Ascending aorta (tissue), 2 donors: ENCODE measurements at regions not wholly inside any gene's neighbourhood (a gene's known extent, or its start where the extent isn't known, plus 50 kb on each side); places are given as distances from the start of the nearest gene placed in this dataset.

Source experiments
- DNase-seq, 2 donors: peaks; one replicate each; pipeline ENCODE4 v3.0.0-alpha.2; 2019; ENCODE audit warnings: low spot score in 2 of 2
- H3K27ac ChIP-seq, 2 donors: fragments of 200-600 bp; sonication (generic); one replicate each; pipeline ENCODE4 v1.5.1; 2016 to 2017; ENCODE audit warnings: mild to moderate bottlenecking in 1 of 2
- H3K27me3 ChIP-seq: fragments of 200-600 bp; sonication (generic); one replicate; pipeline ENCODE4 v1.5.1; 2017
- H3K36me3 ChIP-seq, 2 donors: fragments of 200-600 bp; sonication (generic); one replicate each; pipeline ENCODE4 v1.5.1; 2016
- H3K4me1 ChIP-seq, 2 donors: fragments of 200-600 bp; sonication (generic); one replicate each; pipeline ENCODE4 v1.5.1; 2016 to 2017; ENCODE audit warnings: mild to moderate bottlenecking in 1 of 2
- H3K4me3 ChIP-seq, 2 donors: fragments of 200-600 bp; sonication (generic); one replicate each; pipeline ENCODE4 v1.5.1; 2016 to 2017; ENCODE audit warnings: mild to moderate bottlenecking in 1 of 2
- H3K9me3 ChIP-seq, 2 donors: fragments of 200-600 bp; sonication (generic); one replicate each; pipeline ENCODE4 v1.5.1; 2016
- intact Hi-C: fragments of 100-400 bp; cut with DNase I; formaldehyde crosslinking; loops from one replicate; pipeline ENCODE4 v1.15.1; 2023
- TF ChIP-seq, protein P1 (sequence below), 3 experiments: fragments of 200-600 bp in 2 of 3; fragments of 450-650 bp in 1 of 3; sonication (generic) in 2 of 3; IDR thresholded peaks; one replicate each; pipeline ENCODE4 v1.5.1; 2016 to 2019; ENCODE audit warnings: antibody characterized with exemption in 3 of 3, mild to moderate bottlenecking in 1 of 3, moderate library complexity in 1 of 3

DNA sequence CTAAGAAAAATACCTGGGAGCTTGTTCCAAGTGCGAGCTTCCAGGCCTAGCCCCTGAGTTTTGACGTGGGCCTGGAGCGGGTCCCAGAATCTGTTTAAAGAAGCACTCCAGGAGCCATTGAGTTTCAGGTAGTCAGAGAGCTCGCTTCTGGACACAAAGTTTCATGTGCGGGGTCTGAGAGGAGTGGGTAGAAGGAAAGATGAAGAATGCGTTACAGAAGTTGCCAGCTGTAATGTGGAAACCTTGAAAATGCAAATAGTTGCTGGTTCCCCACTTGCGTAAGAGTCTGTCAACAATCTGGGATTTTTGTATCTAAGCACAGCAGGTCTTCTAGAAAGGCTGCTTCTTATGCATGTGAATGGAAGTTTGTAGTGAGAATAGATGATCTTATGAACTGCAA lies 77.5 kb upstream of the CLCN4 start:
- H3K27ac ChIP-seq: no peak overlapping the region
- peaks cover 0 to 13% of the 10 kb centered on the region in 2 donors for H3K36me3 ChIP-seq
- H3K4me3 ChIP-seq: no peak overlapping the region
- intact Hi-C loops: no loop called here
- H3K4me1 ChIP-seq: peaks cover 0 to 5% of the 10 kb centered on the region in 2 donors
- no peaks in the 10 kb centered on the region for H3K27me3 ChIP-seq
- no peaks in the 10 kb centered on the region for H3K9me3 ChIP-seq
- TF ChIP-seq, protein P1, sequence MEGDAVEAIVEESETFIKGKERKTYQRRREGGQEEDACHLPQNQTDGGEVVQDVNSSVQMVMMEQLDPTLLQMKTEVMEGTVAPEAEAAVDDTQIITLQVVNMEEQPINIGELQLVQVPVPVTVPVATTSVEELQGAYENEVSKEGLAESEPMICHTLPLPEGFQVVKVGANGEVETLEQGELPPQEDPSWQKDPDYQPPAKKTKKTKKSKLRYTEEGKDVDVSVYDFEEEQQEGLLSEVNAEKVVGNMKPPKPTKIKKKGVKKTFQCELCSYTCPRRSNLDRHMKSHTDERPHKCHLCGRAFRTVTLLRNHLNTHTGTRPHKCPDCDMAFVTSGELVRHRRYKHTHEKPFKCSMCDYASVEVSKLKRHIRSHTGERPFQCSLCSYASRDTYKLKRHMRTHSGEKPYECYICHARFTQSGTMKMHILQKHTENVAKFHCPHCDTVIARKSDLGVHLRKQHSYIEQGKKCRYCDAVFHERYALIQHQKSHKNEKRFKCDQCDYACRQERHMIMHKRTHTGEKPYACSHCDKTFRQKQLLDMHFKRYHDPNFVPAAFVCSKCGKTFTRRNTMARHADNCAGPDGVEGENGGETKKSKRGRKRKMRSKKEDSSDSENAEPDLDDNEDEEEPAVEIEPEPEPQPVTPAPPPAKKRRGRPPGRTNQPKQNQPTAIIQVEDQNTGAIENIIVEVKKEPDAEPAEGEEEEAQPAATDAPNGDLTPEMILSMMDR (IDR thresholded peaks at IDR 0.05): no peak
- DNase-seq: no peak

DNA sequence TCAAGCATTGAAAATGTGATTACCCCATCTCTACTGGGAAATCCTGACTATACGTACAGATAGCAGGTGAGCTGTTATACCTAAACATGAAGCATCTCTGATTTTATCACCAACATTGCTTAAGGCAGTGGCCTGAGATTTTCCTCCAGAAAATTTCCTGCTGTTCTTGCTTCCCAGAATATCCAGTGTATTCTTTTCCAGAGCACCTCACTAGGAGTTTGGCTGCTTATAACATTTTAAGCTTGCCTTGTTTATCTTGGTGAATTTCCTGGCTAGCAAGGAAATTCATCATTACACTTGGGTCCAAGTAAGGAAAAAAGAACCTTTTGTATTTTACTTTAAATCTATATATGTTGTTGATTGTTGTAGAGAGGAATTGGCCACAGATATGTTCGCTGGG lies 73.0 kb upstream of the CLCN4 start:
- Histone ChIP-seq H3K4me3 (peak overlapping the region in 1 of 2 donors; percentile 40), H3K27ac (peak overlapping the region; percentile 54 to 71), H3K36me3 (peaks cover 0 to 12% of the 10 kb centered on the region in 2 donors), H3K27me3 (no peaks in the 10 kb centered on the region), H3K9me3 (no peaks in the 10 kb centered on the region), H3K4me1 (peaks cover 0 to 11% of the 10 kb centered on the region in 2 donors)
- intact Hi-C loops: loop anchor here (2.0 kb wide), 1 partner anchor 21 kb away; no protein-coding TSS in a partner anchor
- TF ChIP-seq, protein P1 (IDR thresholded peaks at IDR 0.05): no peak
- DNase-seq: no peak

DNA sequence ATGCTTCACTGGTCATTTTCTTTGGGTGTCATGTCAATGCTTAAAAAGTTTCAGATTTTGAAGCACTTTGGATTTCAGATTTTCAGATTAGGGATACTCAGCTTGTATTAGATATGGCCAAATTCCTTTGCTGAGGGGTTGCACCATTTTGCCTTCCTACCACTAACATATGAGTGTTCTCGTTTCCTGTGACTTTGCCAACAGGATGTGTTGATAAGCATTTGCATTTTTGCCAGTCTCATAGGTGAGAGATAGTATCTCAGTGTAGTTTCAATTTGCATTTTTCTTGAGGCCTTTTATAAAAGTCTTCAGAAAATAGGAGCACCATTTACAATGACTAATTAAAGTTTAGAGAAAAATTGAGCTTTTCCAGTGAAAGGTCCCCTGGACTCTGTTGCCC lies 71.6 kb upstream of the CLCN4 start:
- TF ChIP-seq, protein P1 (IDR thresholded peaks at IDR 0.05): no peak
- Histone ChIP-seq H3K4me3 (no peak overlapping the region), H3K27ac (no peak overlapping the region), H3K27me3 (no peaks in the 10 kb centered on the region), H3K4me1 (peaks cover 0 to 11% of the 10 kb centered on the region in 2 donors), H3K36me3 (peaks cover 0 to 5% of the 10 kb centered on the region in 2 donors), H3K9me3 (no peaks in the 10 kb centered on the region)
- no peak for DNase-seq
- intact Hi-C loops: no loop called here

DNA sequence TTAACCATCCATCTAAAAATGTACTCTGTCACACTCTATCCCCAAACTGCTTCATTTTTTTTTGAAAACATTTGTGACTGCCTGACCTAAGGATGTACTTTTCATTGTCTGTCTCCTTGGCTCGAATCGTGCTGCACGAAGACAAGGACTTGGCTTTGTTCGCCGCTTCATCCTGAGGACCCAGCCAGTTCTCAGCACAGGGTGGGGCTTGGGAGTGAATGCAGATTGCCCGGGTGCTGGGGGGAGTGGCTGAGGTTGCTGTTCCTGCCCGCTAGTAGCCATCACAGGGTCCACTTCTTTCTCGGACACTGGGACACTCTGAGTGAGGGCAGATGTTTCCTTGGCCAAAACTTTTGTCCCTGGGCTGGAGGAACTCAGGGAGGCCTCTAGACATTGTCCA lies 70.1 kb upstream of the CLCN4 start:
- Histone ChIP-seq H3K9me3 (no peaks in the 10 kb centered on the region), H3K27me3 (no peaks in the 10 kb centered on the region), H3K27ac (peak overlapping the region in 1 of 2 donors; percentile 1), H3K4me1 (peaks cover 0 to 11% of the 10 kb centered on the region in 2 donors), H3K4me3 (no peak overlapping the region), H3K36me3 (no peaks in the 10 kb centered on the region)
- TF ChIP-seq, protein P1 (IDR thresholded peaks at IDR 0.05): no peak
- no peak for DNase-seq
- intact Hi-C loops: no loop called here

DNA sequence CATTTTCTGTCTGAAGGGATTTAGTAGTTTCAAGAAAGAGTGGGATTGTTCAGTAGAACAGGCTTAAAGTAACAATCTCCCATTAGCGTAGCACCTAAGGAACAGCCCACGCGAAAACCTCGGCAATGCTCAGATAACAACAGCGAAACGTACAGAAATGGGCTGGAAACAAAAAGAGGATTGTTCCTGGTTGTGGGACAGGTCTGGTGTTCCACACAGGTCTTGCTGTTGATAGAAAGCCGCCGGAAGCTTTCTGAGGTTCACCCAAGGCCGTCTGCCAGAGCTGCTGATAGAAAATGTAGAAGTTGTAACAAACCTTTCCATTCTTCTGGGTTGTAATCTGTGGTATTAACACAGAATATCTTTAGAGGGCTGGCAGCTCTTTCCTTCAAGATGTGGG lies 69.4 kb upstream of the CLCN4 start:
- Histone ChIP-seq H3K36me3 (peaks cover under 1 to 6% of the 10 kb centered on the region in 2 donors), H3K4me3 (no peak overlapping the region), H3K9me3 (no peaks in the 10 kb centered on the region), H3K4me1 (peaks cover 0 to 7% of the 10 kb centered on the region in 2 donors), H3K27me3 (no peaks in the 10 kb centered on the region), H3K27ac (no peak overlapping the region)
- intact Hi-C loops: no loop called here
- TF ChIP-seq, protein P1 (IDR thresholded peaks at IDR 0.05): no peak
- no peak for DNase-seq

DNA sequence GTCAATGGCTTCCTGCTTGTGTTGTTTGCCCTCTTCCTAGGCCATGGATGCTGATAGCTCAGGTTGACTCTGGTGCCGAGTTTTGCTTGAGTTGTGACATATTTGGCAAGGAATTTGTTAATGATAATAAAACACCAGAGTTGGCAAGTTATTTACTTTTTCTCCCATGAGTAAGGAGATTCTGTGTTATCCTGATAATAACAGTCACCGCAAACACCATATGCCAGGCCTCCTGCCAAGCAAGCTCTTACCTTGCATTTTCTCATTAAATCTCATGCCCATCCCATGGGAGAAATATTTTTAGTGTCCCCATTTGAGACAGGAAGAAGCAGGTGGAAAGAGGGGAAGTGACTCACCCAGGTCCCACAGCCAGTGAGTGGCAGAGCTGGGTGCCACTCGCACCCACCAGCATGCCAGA lies 67.4 kb upstream of the CLCN4 start:
- peak overlapping the region; percentile 23 to 53 for H3K27ac ChIP-seq
- intact Hi-C loops: no loop called here
- no peaks in the 10 kb centered on the region for H3K27me3 ChIP-seq
- H3K9me3 ChIP-seq: no peaks in the 10 kb centered on the region
- no peak overlapping the region for H3K4me3 ChIP-seq
- no peak for DNase-seq
- TF ChIP-seq, protein P1 (IDR thresholded peaks at IDR 0.05): no peak
- peaks cover 0 to 4% of the 10 kb centered on the region in 2 donors for H3K4me1 ChIP-seq
- peaks cover 6 to 10% of the 10 kb centered on the region in 2 donors for H3K36me3 ChIP-seq
